K562 (cell line): ENCODE measurements at regions not wholly inside any gene's neighbourhood (a gene's known extent, or its start where the extent isn't known, plus 50 kb on each side); places are given as distances from the start of the nearest gene placed in this dataset.

Experiments used
- ATAC-seq: fragments of 200-7000 bp; cut with Tn5 transposase; 3 replicates; pipeline ENCODE4 v1.9.1; 2020; ENCODE audit warnings: moderate library complexity
- BruUV-seq: library from RNA; stranded (reverse); fragments of 400-500 nt; replicated peaks from 2 replicates; lab custom pipeline; 2021; lab: Mats Ljungman, UMichigan
- CTCF ChIA-PET: fragments of 300-600 bp; formaldehyde crosslinking; extraction: SDS; loops from one replicate; lab custom pipeline; 2021; ENCODE audit warnings: low intra/inter-chr PET ratio; lab: Yijun Ruan, JAX
- POLR2A ChIA-PET: fragments of 300-600, 350-650 bp; sonication (Branson Sonifier 250); formaldehyde crosslinking; extraction: SDS; loops from one replicate; lab custom pipeline; 2021; ENCODE audit warnings: antibody characterized with exemption, inconsistent platforms; lab: Yijun Ruan, JAX
- DNase-seq, 4 experiments: peaks; one replicate each; pipeline versions ENCODE4 v3.0.0 to v3.0.0-alpha.2; 2011 to 2018; ENCODE audit warnings: low spot score in 3 of 4, mixed read lengths in 3 of 4; ENCODE audit errors: extremely low read depth in 1 of 4
- FAIRE-seq: peaks from 2 replicates; lab custom pipeline; 2011; peaks lifted over from hg19 to GRCh38; lab: Jason Lieb, UNC
- H2AFZ ChIP-seq: 2 replicates; pipeline ENCODE4 v1.6.0; 2011; ENCODE audit warnings: low read depth, low read length, control low read depth, inconsistent platforms
- H3K27ac ChIP-seq: fragments of 200-600 bp; 3 replicates; pipeline ENCODE4 v1.8.0; 2011; ENCODE audit warnings: low read depth, mild to moderate bottlenecking, control low read depth, inconsistent platforms, low read length, moderate library complexity, mixed read lengths; ENCODE audit errors: extremely low read depth
- H3K27me3 ChIP-seq, 2 experiments: fragments of 300-600 bp in 1 of 2; 2 replicates in 1 of 2; 3 replicates in 1 of 2; pipeline versions ENCODE4 v1.6.0 to v1.8.0; 2011; ENCODE audit warnings: inconsistent platforms in 2 of 2, low read length in 2 of 2, mild to moderate bottlenecking in 1 of 2, mixed read lengths in 1 of 2, moderate library complexity in 1 of 2; ENCODE audit not compliant: control insufficient read depth in 2 of 2, insufficient read depth in 2 of 2
- H3K36me3 ChIP-seq: fragments of 300-600 bp; 3 replicates; pipeline ENCODE4 v1.8.0; 2011; ENCODE audit warnings: mild to moderate bottlenecking, low read length, inconsistent platforms; ENCODE audit not compliant: control insufficient read depth, insufficient read depth
- H3K4me1 ChIP-seq, 2 experiments: fragments of 200-600 bp in 1 of 2; replicated peaks in 1 of 2; 2 replicates in 1 of 2; 3 replicates in 1 of 2; pipeline versions ENCODE4 v1.5.1 to v1.8.0; 2011; ENCODE audit warnings: inconsistent platforms in 2 of 2, low read length in 2 of 2, mild to moderate bottlenecking in 1 of 2, mixed read lengths in 1 of 2, moderate library complexity in 1 of 2; ENCODE audit not compliant: control insufficient read depth in 2 of 2, insufficient read depth in 2 of 2
- H3K4me2 ChIP-seq: 2 replicates; pipeline ENCODE4 v1.6.1; 2011; ENCODE audit warnings: low read length, control low read depth, inconsistent platforms, mixed read lengths; ENCODE audit not compliant: insufficient read depth
- H3K4me3 ChIP-seq: fragments of 200-600 bp; sonication (generic), shearing (Covaris generic); 2 replicates; pipeline ENCODE4 v1.5.1; 2016; ENCODE audit warnings: control low read depth, inconsistent platforms
- H3K79me2 ChIP-seq: fragments of 200-600 bp; 3 replicates; pipeline ENCODE4 v1.8.0; 2011; ENCODE audit warnings: low read length, inconsistent platforms; ENCODE audit not compliant: control insufficient read depth, insufficient read depth
- H3K9ac ChIP-seq, 2 experiments: 2 replicates each; pipeline versions ENCODE4 v1.6.0 to v1.6.1; 2011; ENCODE audit warnings: low read depth in 2 of 2, low read length in 2 of 2, control low read depth in 1 of 2, inconsistent platforms in 1 of 2, mild to moderate bottlenecking in 1 of 2, mixed read lengths in 1 of 2; ENCODE audit not compliant: insufficient read depth in 1 of 2
- H3K9me1 ChIP-seq: one replicate; pipeline ENCODE4 v1.6.0; 2011; ENCODE audit warnings: inconsistent platforms, mild to moderate bottlenecking, low read length, moderate library complexity; ENCODE audit not compliant: control insufficient read depth, insufficient read depth
- H3K9me3 ChIP-seq: replicated peaks from 2 replicates; pipeline ENCODE4 v1.5.1; 2011; ENCODE audit warnings: low read depth, low read length, inconsistent platforms; ENCODE audit not compliant: control insufficient read depth, insufficient read depth
- H4K20me1 ChIP-seq: replicated peaks from 2 replicates; pipeline ENCODE4 v1.6.1; 2011; ENCODE audit warnings: low read length, inconsistent platforms, mixed read lengths; ENCODE audit not compliant: control insufficient read depth, insufficient read depth
- CGGBP1 ChIP-seq: fragments of 250-450 bp; sonication (Bioruptor Pico); IDR thresholded peaks from 2 replicates; pipeline ENCODE4 v1.9.0; 2021; ENCODE audit warnings: mild to moderate bottlenecking
- KDM5B ChIP-seq: fragments of 200-600 bp; sonication (generic); IDR thresholded peaks from 2 replicates; pipeline ENCODE4 v1.6.1; 2012; ENCODE audit warnings: low read depth, mild to moderate bottlenecking, moderate library complexity, low read length, control low read depth, inconsistent platforms; ENCODE audit not compliant: insufficient replicate concordance
- NCOA6 ChIP-seq: fragments of 450-650 bp; IDR thresholded peaks from 2 replicates; pipeline ENCODE4 v1.6.1; 2017; ENCODE audit warnings: mild to moderate bottlenecking
- TAF1 ChIP-seq: IDR thresholded peaks from 2 replicates; pipeline ENCODE4 v1.6.1; 2011; ENCODE audit warnings: mild to moderate bottlenecking, low read length, moderate library complexity; ENCODE audit not compliant: insufficient read depth, control insufficient read depth, severe bottlenecking; ENCODE audit errors: extremely low read depth
- TRIM28 ChIP-seq: fragments of 450-650 bp; IDR thresholded peaks from 2 replicates; pipeline ENCODE4 v1.6.1; 2017
- U2AF1 ChIP-seq: fragments of 200-400 bp; formaldehyde crosslinking; optimal IDR thresholded peaks from 2 replicates; pipeline ENCODE3; 2017; ENCODE audit warnings: mild to moderate bottlenecking, low read depth, low read length, moderate library complexity
- ZNF584 ChIP-seq: fragments of 200-800 bp; sonication (Bioruptor generic); IDR thresholded peaks from 2 replicates; pipeline ENCODE4 v1.6.1; 2016; ENCODE audit warnings: low read depth, mild to moderate bottlenecking, missing genetic modification characterization, missing compliant biosample characterization
- WGBS: fragments of 100-300 bp; shearing (Covaris generic); methylation state at CpG from one replicate; pipeline ENCODE4 v1.1.6; 2016; ENCODE audit warnings: low coverage, mixed read lengths; ENCODE audit not compliant: insufficient coverage; ENCODE audit errors: missing lambda C conversion rate; 5-methylcytosine and 5-hydroxymethylcytosine counted together
- in situ Hi-C: fragments of 300-500 bp; cut with MboI; formaldehyde crosslinking; loops from 4 replicates; pipeline ENCODE4 v1.15.0; 2018; ENCODE audit warnings: inconsistent platforms, mixed read lengths
- intact Hi-C: fragments of 100-400 bp; cut with micrococcal nuclease; formaldehyde crosslinking; loops from 2 replicates; pipeline ENCODE4 v1.14.2; 2022

GRCh38 chr11:37560991-37561390, 963.0 kb upstream of the RAG2 start:
- no peaks in the 10 kb centered on the region for H3K79me2 ChIP-seq
- DNase-seq, result no peak
- BruUV-seq, result no TSS peak
- H4K20me1 ChIP-seq, result no peaks in the 10 kb centered on the region
- no peaks in the 10 kb centered on the region for H3K4me1 ChIP-seq
- H3K4me3 ChIP-seq, result no peak overlapping the region
- WGBS, result 0% methylated on average over 2 of the region's 2 CpGs
- H3K9me3 ChIP-seq, result no peaks in the 10 kb centered on the region; the same call in 1 of the 2 replicates
- H3K9me1 ChIP-seq, result no peaks in the 10 kb centered on the region
- CTCF ChIA-PET, result no interaction called here
- H3K36me3 ChIP-seq, result no peaks in the 10 kb centered on the region
- H3K4me2 ChIP-seq, result no peak overlapping the region
- H3K9ac ChIP-seq, result no peak overlapping the region
- intact Hi-C loops, result no loop called here
- H3K27ac ChIP-seq, result no peak overlapping the region
- in situ Hi-C loops, result no loop called here
- no peak overlapping the region for H2AFZ ChIP-seq
- ATAC-seq, result no peak
- no peaks in the 10 kb centered on the region for H3K27me3 ChIP-seq
- no peak for FAIRE-seq
- POLR2A ChIA-PET, result no interaction called here
- TF ChIP-seq U2AF1 (no peak), TAF1 (no peak), ZNF584 (CRISPR knock-in tag) (no peak)
- TF ChIP-seq, all 486 proteins: peak for 0

- no peak overlapping the region for H3K27ac ChIP-seq
- H3K27me3 ChIP-seq, result no peaks in the 10 kb centered on the region
- no peaks in the 10 kb centered on the region for H3K4me1 ChIP-seq
- no peak overlapping the region for H3K9ac ChIP-seq
- no peak for DNase-seq
- CTCF ChIA-PET, result no interaction called here
- no peaks in the 10 kb centered on the region for H3K36me3 ChIP-seq
- no peak for TF ChIP-seq NCOA6
- TF ChIP-seq CGGBP1 (CRISPR knock-in tag), result no peak
- no peak for TF ChIP-seq KDM5B
- no peak for TF ChIP-seq TRIM28
- TF ChIP-seq, all 486 proteins: peak for 0
- Histone ChIP-seq H3K4me3 (no peak overlapping the region), H3K4me2 (no peak overlapping the region), H4K20me1 (no peaks in the 10 kb centered on the region), H3K9me1 (no peaks in the 10 kb centered on the region), H2AFZ (no peak overlapping the region), H3K9me3 (no peaks in the 10 kb centered on the region; the same call in 1 of the 2 replicates), H3K79me2 (no peaks in the 10 kb centered on the region)
- BruUV-seq, result no TSS peak
- in situ Hi-C loops, result no loop called here
- 0% methylated on average over 4 of the region's 4 CpGs for WGBS
- intact Hi-C loops, result no loop called here
- POLR2A ChIA-PET, result no interaction called here
- ATAC-seq (no peak), FAIRE-seq (no peak)
Measured at GRCh38 chr11:37560346-37560745, 962.3 kb upstream of the RAG2 start.
